ENCODE measurements at regions not wholly inside any gene's neighbourhood (a gene's known extent, or its start where the extent isn't known, plus 50 kb on each side); places are given as distances from the start of the nearest gene placed in this dataset.
A peak's percentile ranks its signal among the peaks of the same experiment; 100 is the strongest.

GRCh38 chr7:68295386-68295785 lies 1298.8 kb downstream of the TYW1 start:
- DNase-seq (ENCODE audit: low read depth) (no peak), FAIRE-seq (no peak)
- no peak overlapping the region for H3K4me3 ChIP-seq (ENCODE audit: low read depth, low read length)
- no peaks in the 10 kb centered on the region for H3K36me3 ChIP-seq (ENCODE audit: control insufficient read depth, insufficient read depth, low read length)
- H3K27me3 ChIP-seq (ENCODE audit: control insufficient read depth, insufficient read depth, low read length), result no peaks in the 10 kb centered on the region
- TF ChIP-seq, protein P1, sequence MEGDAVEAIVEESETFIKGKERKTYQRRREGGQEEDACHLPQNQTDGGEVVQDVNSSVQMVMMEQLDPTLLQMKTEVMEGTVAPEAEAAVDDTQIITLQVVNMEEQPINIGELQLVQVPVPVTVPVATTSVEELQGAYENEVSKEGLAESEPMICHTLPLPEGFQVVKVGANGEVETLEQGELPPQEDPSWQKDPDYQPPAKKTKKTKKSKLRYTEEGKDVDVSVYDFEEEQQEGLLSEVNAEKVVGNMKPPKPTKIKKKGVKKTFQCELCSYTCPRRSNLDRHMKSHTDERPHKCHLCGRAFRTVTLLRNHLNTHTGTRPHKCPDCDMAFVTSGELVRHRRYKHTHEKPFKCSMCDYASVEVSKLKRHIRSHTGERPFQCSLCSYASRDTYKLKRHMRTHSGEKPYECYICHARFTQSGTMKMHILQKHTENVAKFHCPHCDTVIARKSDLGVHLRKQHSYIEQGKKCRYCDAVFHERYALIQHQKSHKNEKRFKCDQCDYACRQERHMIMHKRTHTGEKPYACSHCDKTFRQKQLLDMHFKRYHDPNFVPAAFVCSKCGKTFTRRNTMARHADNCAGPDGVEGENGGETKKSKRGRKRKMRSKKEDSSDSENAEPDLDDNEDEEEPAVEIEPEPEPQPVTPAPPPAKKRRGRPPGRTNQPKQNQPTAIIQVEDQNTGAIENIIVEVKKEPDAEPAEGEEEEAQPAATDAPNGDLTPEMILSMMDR (IDR thresholded peaks at IDR 0.05; ENCODE audit: insufficient read depth, low read length, severe bottlenecking), result no peak

DNA sequence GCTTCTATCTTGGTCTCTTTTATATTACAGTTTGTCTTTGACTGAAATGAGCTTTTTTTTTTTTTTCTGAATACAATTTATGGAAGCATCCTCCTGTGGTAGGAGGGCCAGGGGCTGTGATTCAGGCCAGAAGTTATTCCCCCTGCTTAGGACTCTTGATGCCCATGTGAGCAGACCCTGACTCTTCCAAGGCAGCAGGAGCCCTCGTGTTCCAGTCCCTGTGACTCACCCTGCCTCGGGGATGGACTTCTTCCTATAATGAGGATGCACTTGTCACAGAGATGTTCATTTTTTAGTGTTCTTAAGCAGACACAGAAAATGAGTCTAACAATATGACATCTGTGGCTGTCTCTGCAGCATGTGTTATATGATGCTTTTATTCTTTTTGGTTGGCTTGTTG lies 1293.7 kb upstream of the AUTS2 start:
- no peak for FAIRE-seq
- H3K36me3 ChIP-seq (ENCODE audit: control insufficient read depth, insufficient read depth, low read length), result no peaks in the 10 kb centered on the region

GRCh38 chr7:68306692-68307107 lies 1291.6 kb upstream of the AUTS2 start:
- TF ChIP-seq, protein P1 (IDR thresholded peaks at IDR 0.05; ENCODE audit: insufficient read depth, low read length, severe bottlenecking), result no peak
- no peaks in the 10 kb centered on the region for H3K27me3 ChIP-seq (ENCODE audit: control insufficient read depth, insufficient read depth, low read length)
- no peak overlapping the region for H3K4me3 ChIP-seq (ENCODE audit: low read depth, low read length)
- H3K36me3 ChIP-seq (ENCODE audit: control insufficient read depth, insufficient read depth, low read length), result no peaks in the 10 kb centered on the region
- peak; percentile 18 for FAIRE-seq
- no peak for DNase-seq (ENCODE audit: low read depth)

More for the DNA sequence above, 1293.7 kb upstream of the AUTS2 start:
- no peak for DNase-seq (ENCODE audit: low read depth)
- H3K4me3 ChIP-seq (ENCODE audit: low read depth, low read length), result no peak overlapping the region
- H3K27me3 ChIP-seq (ENCODE audit: control insufficient read depth, insufficient read depth, low read length), result no peaks in the 10 kb centered on the region
- TF ChIP-seq, protein P1 (IDR thresholded peaks at IDR 0.05; ENCODE audit: insufficient read depth, low read length, severe bottlenecking), result no peak

GRCh38 chr7:68309271-68309670 lies 1289.0 kb upstream of the AUTS2 start:
- Histone ChIP-seq H3K4me3 (ENCODE audit: low read depth, low read length) (no peak overlapping the region), H3K36me3 (ENCODE audit: control insufficient read depth, insufficient read depth, low read length) (no peaks in the 10 kb centered on the region), H3K27me3 (ENCODE audit: control insufficient read depth, insufficient read depth, low read length) (no peaks in the 10 kb centered on the region)
- DNase-seq (ENCODE audit: low read depth) (no peak), FAIRE-seq (no peak)
- TF ChIP-seq, protein P1 (IDR thresholded peaks at IDR 0.05; ENCODE audit: insufficient read depth, low read length, severe bottlenecking), result no peak

GRCh38 chr7:68309806-68310205 lies 1288.5 kb upstream of the AUTS2 start:
- no peak for FAIRE-seq
- no peaks in the 10 kb centered on the region for H3K36me3 ChIP-seq (ENCODE audit: control insufficient read depth, insufficient read depth, low read length)
- TF ChIP-seq, protein P1 (IDR thresholded peaks at IDR 0.05; ENCODE audit: insufficient read depth, low read length, severe bottlenecking), result no peak
- no peak overlapping the region for H3K4me3 ChIP-seq (ENCODE audit: low read depth, low read length)
- no peak for DNase-seq (ENCODE audit: low read depth)
- H3K27me3 ChIP-seq (ENCODE audit: control insufficient read depth, insufficient read depth, low read length), result no peaks in the 10 kb centered on the region

DNA sequence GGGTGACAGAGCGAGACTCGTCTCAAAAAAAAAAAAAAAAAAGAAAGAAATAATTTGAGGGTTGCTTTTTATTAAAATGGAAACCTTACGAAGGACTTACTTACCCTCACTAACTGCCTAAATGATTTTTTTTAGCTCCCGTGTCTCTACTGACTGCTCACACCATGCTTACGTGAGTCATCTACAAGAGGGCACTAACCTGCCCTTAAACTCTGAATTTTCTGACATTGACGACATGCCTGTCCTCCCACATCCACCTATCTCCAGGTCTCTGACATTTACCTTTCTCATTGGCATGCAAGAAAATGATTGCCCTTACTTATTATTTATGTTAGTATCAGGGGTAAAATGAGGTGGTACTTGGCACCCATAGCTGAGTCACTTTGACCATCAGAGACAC lies 1286.3 kb upstream of the AUTS2 start:
- TF ChIP-seq, protein P1 (IDR thresholded peaks at IDR 0.05; ENCODE audit: insufficient read depth, low read length, severe bottlenecking), result no peak
- no peak for FAIRE-seq
- no peaks in the 10 kb centered on the region for H3K36me3 ChIP-seq (ENCODE audit: control insufficient read depth, insufficient read depth, low read length)
- no peaks in the 10 kb centered on the region for H3K27me3 ChIP-seq (ENCODE audit: control insufficient read depth, insufficient read depth, low read length)
- no peak for DNase-seq (ENCODE audit: low read depth)
- H3K4me3 ChIP-seq (ENCODE audit: low read depth, low read length), result no peak overlapping the region
